Dermis microvascular lymphatic vessel endothelial cell (primary cell): ENCODE measurements at regions not wholly inside any gene's neighbourhood (a gene's known extent, or its start where the extent isn't known, plus 50 kb on each side); places are given as distances from the start of the nearest gene placed in this dataset.
"Not testable (repeated sequence)": the region's sequence is repeated elsewhere in the genome, so short reads cannot be mapped to it uniquely, and the experiment has no call there.

Experiments
- DNase-seq, 2 donors: peaks; one replicate each; pipeline versions ENCODE4 v3.0.0 to v3.0.0-alpha.2; 2010; ENCODE audit warnings: low read depth in 2 of 2

DNA sequence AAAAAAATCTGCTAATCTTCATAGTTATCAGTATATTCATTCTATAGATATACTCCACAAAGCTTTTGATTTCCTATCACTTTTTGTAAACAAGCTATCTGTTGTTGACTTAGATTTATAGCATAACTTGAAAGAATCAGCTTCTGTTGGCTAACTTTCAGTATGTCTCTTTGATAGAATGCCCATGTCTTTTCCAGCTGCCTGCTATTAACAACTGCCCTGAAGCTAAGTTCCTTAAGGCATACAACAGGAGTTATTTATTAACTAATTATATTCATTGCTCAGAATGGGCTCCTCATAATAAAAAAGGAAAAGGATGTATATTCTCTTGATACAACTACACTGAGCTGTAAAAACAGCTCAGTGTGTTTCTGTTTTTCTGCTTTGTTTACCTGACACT, 293.9 kb downstream of the TUSC7 start:
- no peak for DNase-seq

DNA sequence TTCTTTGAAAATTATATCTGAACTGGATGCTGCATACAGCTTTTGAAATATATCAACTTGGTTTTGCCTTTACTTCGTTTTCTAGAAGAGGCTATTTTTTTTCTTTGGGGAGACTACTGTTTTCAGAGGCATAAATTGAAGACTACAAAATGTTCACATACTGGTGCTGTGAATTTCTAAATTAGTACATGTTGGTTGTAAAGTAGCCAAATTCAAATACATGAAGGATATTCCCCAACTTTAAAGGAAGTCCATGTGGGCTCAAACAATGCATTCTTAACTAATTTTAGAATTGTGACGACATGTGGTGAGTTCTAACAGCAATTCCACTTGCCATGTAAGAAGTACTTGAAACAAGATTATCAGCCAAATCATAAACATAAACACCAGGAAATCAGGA, 295.7 kb downstream of the TUSC7 start:
- no peak for DNase-seq

DNA sequence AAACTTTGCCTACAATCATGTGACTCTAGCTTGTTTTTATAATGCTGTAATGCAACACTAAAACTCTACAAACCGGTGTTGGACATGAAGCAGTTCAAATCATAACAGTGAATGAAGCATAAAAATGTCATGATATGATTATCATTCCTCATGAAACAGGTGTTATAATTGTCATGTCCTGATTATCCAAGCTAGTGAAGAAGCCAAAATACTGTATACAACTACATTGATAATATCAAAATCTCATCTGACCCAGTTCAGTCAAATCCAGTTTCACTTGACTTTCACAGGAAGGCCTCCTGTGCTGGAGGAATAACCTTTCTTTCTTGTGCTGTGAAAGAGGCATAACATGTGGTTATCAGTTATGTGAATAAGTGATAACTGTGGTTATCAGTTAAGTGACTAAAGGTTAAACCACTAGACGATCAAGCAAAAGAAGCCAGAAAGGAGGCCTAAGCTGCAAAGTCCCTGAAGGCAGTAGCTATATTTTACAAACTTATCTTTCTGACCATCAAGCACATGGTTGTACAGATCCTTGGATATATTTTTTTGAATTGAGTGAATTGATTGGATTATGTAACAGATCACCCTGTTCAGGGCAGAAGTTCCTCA, 296.4 kb downstream of the TUSC7 start:
- no peak for DNase-seq

DNA sequence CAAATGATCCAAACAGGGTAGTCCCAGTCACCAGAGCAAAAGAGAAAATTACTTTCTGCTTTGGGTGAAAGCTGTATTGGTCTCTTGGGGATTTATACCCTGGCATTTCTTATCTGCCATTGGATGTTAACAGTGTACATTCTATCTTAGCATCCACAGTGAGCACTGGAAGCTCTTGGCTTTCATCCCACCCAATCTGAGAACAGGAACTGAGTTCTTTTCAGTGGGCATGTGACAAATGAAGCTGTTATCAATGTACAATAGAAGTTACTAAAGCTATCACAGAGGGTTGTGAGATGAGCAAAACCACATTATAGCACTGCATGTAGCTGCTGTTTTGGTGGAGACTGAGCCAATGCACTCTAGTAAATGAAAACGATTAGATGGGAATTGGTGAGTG, 300.7 kb downstream of the TUSC7 start:
- DNase-seq = no peak

DNA sequence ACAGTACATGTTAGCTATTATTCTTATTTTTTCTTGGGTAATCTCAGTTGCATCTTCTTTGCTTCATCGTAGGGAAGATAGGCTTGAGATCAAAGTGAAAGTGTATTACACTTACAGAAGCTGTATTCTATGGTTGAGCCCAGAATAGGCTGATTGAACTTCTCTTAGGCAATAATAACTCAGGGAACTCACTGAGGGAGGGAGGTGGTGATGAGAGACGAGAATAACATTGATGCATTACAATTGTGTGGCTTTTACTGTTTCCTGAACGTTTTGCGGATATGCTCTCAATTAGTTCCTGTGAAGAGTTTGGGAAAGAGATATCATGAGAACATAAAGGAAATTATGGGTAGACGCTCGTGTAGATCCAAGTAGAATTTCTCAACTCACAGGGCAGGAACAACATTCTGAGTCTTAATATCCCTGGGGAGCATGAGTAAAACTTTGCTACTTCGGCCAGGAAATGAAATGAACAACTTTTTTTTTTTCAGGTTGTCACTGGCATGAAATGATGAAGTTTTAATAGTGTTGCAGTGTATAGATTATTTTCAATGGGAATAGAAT, 302.2 kb downstream of the TUSC7 start:
- DNase-seq = peak in 1 of 2 donors; percentile 11

DNA sequence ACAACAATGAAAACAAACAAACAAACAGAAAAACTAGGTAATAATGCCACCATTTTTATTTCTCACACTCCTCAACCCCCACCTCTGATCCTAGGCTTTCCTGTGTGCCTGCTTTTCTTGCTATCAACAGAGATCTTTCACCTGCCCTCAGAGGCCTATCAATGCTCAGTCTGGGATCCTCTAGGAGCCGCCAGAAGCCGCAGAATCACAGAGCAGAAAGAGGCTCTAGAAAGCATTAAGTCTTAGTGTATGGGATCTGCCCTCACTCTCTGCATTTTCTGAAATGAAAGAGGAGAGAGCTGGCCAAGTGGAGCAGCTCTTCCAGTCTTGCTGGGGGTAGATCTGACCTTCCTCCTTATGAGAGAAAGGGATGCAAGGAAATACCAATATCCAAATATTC, 306.8 kb downstream of the TUSC7 start:
- DNase-seq = no peak

DNA sequence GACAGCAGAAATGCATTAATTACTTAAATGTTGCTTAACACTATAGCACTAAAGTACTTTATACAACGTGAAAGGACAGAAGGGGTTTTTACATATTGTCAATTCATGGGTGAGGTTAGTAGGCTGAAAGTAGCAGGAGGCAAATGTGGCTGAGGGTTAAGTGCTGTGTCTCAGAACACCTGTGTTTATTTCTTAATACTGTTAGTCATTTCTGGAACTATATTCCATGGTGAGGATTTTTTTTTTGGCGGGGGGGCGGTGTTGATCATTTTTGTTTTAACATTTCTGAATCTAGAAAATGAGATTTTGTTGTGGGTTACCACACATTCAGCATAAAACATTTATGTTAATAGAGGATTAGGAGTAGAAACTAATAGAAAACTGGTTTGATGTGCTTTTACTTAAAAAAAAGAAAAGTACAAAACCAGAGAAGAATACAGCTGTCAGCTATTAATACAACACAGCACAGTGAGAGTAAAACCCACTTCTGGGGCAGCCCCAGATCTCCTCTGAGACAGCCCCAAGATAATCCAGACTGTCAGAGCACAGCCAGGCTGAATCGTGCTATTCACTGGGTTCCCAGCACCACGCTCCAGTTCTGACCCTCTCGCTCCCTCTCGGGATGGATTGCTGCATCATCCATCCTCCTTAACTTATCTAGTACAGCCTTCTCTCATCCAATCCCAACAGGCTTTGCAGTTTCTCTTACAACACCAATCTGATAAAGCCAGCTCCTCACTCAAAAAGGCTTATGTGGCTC, 307.7 kb downstream of the TUSC7 start:
- no peak for DNase-seq

DNA sequence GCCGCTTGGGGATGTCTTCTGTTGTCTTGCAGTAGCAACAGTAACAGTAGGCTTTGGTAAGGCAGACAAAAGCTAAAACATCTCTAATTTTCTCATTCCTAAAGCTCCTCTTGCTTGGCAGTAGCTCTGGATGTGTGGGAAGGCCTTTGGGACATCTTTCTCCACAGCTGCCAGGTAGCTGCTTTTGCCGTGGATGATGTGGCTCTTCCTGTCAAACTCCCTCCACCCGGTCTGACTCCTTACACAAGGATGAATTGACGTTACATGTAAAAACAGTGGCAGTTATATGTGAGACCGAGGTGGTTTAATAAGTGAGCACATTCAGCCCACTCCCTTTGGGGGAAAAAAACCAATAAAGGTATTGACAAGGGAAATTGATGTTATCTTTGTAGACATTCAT, 309.1 kb downstream of the TUSC7 start:
- no peak for DNase-seq

DNA sequence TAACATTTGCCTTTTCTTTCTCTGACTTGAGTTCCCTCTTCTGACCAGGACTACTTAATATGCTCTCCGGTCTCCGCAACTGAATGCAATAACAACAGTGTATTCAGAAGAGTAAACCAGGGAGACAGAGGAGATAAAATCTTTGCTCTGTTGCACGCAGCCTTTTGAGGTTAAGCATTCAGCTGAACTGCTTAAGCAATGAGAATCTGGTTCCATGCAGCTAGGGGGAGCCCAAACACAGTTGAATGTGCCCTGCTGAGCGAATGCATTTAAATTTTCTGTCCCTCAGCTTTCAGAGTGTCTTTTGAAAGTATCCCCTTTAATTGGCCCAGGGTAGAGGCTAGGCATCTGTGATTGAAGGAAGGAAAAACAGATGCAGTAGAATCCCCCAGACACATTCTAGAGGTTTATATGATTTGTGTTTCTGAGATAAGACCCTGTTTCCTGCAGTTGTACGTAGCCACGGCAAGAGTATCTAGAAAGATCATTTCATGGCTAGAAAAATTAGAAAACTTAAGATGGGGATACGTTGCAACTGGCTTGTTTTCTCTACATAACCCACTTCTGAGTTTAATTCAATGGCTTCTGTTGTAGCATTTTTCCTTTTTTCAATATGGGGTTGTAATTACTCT, 309.6 kb downstream of the TUSC7 start:
- DNase-seq = peak; percentile 45 to 50

DNA sequence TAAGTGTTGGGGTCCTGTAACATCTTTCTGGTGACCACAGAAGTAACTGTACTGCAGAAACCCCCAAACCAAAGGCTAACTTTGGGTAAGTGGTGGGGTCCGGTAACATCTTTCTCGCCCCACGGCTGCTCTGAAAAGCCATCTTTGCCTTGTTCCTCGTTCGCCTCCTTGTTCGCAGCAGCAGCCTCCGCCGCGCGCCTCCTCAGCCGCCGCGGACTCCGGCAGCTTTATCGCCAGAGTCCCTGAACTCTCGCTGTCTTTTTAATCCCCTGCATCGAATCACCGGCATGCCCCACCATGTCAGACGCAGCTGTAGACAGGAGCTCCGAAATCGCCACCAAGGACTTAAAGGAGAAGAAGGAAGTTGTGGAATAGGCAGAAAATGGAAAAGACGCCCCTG, 316.8 kb downstream of the TUSC7 start:
- no peak for DNase-seq

DNA sequence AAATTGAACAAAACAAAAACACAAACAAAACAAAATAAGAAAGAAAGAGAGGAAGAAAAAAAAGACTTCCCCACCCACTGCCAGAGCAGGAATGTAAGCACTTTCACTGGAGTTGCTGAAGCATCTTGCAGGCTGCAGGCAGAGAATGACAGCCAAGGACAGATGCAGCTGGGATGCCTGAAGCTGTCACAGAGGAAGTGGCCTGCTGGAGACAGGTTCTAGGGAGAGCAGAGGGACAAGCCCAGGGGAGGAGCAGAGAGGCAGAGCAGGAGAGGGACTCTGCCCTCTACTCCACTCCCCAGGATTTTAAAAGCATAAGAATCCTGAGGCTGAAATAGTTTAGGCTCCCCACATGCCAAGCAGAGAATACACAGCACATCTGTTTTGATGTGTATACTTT, 326.2 kb downstream of the TUSC7 start:
- no peak for DNase-seq

DNA sequence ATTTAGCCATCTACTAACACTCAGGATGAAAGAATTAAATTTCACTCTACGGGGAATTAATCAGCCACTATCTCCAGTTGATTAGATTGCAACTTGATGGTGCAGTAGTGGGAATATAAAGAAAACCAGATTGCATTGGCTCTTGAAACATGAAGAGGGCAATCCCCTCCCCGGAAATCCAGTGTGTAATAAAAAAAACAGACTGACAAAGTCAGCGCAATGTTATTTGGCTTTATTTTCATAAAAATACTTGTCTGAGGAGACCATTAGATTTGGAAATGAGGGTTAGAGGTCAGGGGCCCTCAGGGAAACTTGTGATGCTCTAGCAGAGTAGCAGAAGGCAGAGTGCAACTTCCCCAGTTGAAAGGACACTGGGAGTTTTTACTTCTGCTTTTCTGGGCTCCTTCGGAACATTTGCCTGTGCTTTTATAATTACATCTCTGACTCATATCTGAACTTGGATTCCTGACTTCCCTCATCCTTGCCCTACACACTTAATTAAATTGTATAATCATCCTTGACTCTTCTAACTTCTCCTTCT, 326.8 kb downstream of the TUSC7 start:
- no peak for DNase-seq

DNA sequence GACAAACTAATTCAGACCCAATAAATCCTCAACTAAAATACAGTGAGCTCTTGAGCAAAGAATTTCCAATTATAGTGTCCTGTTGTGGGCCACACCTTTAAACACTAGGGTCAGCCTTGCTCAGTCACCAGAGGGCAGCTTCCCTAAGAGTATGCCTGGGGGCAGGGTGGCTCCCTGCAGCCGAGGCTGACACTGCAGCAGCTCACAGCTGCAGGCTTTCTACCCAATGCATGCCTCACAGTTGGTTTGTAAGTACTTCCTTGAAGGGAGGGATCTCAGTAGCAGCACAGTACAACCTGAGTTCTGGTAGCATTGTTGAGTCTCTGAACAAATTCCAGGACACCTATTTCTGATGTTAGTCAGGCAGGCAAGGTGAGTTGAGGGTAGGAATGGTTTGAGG, 335.6 kb downstream of the TUSC7 start:
- no peak for DNase-seq

DNA sequence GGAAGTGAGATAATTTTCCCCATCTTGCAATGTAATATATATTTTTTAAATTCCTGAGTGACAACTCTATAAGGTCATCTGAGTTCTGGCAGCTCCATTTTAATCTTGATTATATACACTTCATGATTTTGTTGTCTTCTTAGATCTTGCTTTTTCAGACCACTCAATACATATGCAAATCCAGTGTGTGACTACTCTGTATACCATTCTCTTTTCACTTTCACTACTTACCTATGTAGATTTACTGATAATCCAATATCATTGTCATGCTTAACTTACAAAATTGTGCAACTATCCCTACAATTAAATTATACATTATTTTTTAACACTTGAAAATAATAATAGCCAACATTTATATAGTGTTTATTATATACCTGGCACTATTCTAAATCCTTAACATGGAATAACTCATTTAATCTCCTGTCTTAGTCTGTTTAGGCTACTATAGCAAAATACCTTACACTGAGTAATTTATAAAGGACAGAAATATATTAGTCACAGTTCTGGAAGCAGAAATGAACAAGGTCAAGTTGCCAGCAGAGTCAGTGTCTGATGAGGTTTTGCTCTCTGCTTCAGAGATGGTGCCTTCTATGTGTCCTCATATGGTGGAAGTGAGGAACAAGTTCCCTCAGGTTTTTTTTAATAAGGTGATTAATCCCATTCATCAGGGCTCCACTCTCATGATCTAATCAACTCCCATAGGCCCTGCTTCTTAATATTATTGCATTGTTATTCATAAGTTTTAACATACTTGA, 338.5 kb downstream of the TUSC7 start:
- no peak for DNase-seq

DNA sequence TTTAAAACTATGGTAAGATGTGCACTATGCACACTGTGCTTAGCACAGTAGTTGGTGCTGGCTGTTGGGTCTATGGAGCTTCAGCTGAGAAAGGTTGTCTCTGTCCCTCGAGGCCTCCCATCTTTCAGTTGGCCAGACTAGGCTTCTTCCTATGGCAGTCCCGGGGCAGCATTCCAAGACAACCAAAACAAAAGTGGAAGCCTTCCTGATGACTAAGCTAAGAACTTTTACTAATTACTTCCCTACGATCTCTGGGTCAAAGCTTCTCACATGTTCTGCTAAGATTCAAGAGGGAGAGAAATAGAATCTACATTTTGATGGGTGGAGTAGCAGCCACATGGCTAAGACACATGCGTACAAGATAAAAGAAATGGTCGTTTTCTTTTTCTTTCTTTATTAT, 342.8 kb downstream of the TUSC7 start:
- peak in 1 of 2 donors; percentile 2 for DNase-seq

DNA sequence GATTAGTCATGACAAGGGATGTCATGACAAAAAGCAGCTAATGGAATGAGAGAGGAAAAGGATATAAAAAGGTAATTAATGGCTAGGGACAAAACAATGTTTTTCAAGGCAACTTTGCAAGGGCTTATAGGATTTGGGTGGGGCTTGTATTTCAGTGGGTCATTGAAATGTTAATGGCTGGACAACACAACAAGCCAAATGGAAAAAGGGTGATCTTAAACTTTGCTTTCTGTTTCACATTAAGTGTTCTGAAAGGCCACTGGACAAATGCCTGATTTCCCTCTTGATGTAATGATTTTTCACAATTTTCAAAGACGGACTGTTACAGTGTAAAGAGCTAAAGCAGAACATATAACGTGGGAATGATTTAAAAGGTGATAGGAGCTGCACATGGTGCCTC, 345.0 kb downstream of the TUSC7 start:
- no peak for DNase-seq

DNA sequence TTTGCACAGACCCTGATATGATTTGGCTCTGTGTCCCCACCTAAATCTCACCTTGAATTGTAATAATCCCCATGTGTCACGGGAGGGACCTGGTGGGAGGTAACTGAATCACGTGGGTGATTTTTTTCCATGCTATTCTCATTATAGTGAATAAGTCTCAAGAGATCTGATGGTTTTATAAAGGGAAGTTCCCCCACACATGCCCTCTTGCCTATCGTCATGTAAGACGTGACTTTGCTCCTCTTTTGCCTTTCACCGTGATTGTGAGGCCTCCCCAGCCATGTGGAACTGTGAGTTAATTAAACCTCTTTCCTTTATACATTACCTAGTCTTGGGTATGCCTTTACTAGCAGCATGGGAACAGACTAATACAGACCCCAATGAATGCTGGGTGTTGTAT, 347.4 kb downstream of the TUSC7 start:
- not testable (repeated sequence) for DNase-seq

DNA sequence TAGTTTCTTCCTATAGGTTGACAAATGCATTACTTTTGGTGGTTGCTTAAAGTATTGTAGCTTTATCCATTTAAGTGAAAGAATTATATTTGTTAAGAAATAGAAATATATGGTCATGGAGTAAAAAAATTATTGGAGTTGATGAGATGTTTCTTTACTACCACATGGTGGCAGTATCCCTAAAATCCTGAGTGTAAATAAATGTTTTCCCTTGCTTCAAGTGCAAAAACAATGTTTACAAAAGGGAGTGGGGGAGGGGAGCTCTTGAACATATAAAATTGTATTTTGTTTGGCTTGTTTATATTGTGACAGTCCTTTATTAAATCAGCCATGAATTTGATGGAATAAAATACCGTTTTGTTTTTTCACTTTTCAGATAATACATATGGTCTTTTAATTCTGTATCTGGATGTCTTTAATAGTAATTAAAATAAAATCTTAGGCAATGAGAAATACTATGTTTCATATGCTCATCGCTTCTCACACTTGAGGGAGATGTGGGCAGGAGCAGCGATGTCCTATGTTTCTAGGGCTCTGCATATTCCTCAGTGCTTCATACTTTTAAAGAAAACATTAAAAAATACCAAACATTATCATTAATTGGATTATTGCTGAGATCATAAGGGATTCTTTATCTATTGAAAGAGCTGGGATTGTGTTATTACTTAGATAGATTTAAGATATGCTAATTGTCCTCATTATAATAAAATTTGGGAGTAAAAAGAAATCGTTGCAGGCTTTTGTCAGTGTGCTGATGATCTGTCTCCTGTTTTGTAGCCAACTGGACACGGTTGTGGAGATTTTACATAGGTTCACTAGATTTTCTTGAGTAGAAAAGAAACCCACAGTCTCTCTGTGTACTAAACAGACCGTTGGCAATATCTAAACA, 349.7 kb downstream of the TUSC7 start:
- peak; percentile 12 to 26 for DNase-seq

DNA sequence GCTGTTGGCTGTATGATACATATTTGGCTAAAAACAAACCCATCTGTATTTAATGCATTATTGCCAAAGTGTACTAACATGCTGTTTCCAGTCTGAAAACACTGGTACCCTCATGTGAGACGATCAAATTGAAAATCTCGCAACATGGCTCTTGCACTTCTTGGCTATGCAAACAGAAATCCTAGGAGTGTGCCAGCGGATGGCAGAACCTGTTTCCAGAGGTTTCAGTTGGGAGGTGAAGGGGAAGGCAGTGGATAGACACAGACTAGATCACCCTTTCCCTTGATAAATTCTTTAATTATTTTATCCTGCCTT, 350.3 kb downstream of the TUSC7 start:
- DNase-seq = no peak

DNA sequence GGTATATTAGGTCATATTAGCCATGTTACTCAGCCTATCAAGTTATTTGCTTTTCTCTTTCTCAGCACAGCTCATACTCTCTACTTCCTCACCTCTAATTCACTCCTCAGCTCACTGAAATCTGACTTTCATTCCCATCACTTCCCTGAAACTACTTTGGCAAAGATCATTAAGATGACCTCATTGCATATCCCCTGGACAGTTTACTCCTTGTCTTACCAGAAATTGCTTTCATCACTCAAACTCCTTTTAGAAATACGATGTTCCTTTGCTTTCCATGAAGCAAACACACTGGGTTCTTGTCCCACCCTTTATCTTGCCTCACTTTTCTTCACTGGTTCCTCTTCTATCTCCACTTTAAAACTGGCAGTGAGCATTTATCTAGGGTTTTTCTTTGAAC, 354.4 kb downstream of the TUSC7 start:
- no peak for DNase-seq

DNA sequence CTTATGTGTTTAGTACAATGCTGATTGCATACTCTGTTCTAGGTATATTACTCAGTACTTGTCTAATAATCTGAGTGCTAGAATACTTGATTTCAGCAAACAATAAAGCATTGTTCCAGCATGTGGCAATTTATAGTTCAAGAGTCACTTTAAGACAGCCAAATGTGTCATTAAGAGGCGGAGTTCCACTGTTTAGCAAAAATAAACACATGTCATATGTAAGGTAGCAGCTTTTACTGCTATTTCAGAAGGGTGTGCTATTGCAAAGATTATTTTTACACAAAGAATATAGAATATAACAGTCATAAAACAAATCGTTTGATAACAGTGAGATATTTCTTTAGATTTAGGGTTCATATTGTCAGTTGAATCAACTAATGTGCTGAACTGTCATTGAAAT, 358.7 kb downstream of the TUSC7 start:
- no peak for DNase-seq
